NB4 (cell line): ENCODE measurements at regions not wholly inside any gene's neighbourhood (a gene's known extent, or its start where the extent isn't known, plus 50 kb on each side); places are given as distances from the start of the nearest gene placed in this dataset.

Experiments
- DNase-seq: peaks from one replicate; pipeline ENCODE4 v3.0.0; 2010; ENCODE audit warnings: low read depth
- H3K4me3 ChIP-seq: one replicate; pipeline ENCODE4 v1.5.1; 2011; ENCODE audit warnings: mild to moderate bottlenecking, low read depth, low read length, moderate library complexity
- MYC ChIP-seq: IDR thresholded peaks from 2 replicates; pipeline ENCODE4 v1.6.1; 2011; ENCODE audit warnings: low read depth, low read length
- POLR2A ChIP-seq: IDR thresholded peaks from 2 replicates; pipeline ENCODE4 v1.6.1; 2011; ENCODE audit warnings: mild to moderate bottlenecking; ENCODE audit not compliant: insufficient read length; ENCODE audit errors: extremely low read depth
- TF ChIP-seq, protein P1 (sequence below): IDR thresholded peaks from one replicate; pipeline ENCODE4 v1.5.1; 2012; ENCODE audit warnings: low read depth, low read length
- TF ChIP-seq, protein P2 (sequence below): IDR thresholded peaks from 2 replicates; pipeline ENCODE4 v1.6.1; 2011; ENCODE audit warnings: low read depth, low read length

DNA sequence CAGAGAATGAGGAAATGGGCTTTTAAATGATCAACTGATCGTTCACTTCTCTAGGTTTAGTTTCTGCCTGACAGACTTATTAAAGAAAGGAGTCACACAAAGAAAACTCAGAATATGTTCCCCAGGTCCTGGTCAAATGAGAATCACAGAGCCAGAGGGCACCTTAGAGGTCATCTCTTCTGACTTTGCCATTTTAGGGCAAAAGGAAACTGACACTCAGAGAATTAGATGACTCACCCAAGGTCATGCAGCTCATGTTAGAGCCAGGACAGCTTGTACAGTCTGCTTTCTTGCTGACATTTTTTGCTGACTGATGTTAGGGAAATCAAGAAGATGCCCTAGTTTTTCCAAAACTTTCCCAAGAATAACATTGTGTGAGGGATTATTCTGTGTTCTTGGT lies 312.7 kb upstream of the SP8 start:
- DNase-seq, result no peak
- no peak overlapping the region for H3K4me3 ChIP-seq
- TF ChIP-seq, protein P1, sequence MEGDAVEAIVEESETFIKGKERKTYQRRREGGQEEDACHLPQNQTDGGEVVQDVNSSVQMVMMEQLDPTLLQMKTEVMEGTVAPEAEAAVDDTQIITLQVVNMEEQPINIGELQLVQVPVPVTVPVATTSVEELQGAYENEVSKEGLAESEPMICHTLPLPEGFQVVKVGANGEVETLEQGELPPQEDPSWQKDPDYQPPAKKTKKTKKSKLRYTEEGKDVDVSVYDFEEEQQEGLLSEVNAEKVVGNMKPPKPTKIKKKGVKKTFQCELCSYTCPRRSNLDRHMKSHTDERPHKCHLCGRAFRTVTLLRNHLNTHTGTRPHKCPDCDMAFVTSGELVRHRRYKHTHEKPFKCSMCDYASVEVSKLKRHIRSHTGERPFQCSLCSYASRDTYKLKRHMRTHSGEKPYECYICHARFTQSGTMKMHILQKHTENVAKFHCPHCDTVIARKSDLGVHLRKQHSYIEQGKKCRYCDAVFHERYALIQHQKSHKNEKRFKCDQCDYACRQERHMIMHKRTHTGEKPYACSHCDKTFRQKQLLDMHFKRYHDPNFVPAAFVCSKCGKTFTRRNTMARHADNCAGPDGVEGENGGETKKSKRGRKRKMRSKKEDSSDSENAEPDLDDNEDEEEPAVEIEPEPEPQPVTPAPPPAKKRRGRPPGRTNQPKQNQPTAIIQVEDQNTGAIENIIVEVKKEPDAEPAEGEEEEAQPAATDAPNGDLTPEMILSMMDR, result no peak
- no peak for TF ChIP-seq MYC
- TF ChIP-seq POLR2A, result no peak
- TF ChIP-seq, protein P2, sequence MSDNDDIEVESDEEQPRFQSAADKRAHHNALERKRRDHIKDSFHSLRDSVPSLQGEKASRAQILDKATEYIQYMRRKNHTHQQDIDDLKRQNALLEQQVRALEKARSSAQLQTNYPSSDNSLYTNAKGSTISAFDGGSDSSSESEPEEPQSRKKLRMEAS, result no peak

DNA sequence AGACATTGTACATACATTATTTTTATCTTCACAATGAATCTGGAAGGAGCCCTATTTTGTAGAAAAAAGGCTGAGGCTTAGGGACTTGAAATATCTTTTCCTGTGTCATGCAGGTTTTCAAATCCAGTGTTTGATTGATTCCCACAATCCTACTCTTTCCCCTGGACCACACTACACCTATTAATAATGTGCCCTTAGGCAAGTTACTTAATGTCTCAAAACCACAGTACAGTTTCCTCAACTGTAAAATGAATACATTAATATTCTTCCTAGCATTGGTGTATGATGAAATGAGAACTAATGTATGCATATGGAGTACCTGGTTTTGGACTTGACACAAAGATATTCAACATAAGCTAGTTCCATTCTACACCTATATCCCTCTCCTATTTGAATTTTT lies 313.3 kb upstream of the SP8 start:
- DNase-seq, result no peak
- H3K4me3 ChIP-seq, result no peak overlapping the region
- TF ChIP-seq MYC (no peak), POLR2A (no peak)
- TF ChIP-seq, protein P1, result no peak
- TF ChIP-seq, protein P2, result no peak

DNA sequence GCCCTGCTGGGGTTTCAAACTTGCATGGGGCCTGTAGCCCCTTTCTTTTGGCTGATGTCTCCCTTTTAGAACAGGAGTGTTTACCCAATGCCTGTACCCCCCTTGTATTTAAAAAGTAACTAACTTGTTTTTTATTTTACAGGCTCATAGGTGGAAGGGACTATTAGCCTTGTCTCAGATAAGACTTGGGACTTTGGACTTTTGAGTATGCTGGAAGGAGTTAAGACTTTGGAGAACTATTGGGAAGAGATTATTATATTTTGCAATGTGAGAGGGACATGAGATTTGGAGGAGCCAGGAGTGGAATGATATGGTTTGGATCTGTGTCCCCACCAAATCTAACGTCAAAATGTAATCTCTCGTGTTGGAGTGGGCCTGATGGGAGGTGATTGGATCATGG lies 314.9 kb upstream of the SP8 start:
- TF ChIP-seq, protein P2, result no peak
- no peak for TF ChIP-seq POLR2A
- TF ChIP-seq, protein P1, result no peak
- TF ChIP-seq MYC, result no peak
- DNase-seq, result no peak

DNA sequence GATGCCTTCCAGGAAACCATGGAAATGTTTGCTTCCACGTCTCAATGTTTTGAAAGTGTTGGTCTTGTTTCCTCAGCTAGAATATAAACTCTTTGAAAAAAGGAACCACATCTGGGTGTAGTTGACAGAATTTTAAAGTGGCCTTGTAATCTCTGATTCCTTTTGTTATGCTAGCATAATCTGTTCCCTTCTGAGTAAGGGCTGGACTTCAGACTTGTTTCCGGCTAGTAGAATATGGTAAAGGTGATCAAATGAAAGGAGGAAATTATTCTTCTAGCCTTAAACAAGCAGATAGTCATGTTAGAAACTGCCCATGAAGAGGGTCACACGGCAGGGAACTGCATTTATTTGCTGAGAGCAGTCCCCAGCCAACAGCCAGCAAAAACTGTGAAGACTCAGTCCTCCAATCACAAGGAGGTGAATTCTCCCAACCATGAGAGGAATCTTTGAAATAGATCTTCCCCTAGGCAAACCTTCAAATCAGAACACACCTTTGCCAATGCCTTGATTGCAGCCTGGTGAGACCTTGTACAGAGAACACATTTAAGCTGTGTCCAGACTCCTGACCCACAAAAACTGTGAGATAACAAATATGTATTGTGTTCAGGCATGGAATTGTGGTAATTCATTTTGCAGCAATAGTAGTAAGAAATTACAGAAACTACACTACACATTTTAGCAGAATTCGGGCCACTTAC lies 316.9 kb upstream of the SP8 start:
- TF ChIP-seq, protein P2, result no peak
- TF ChIP-seq, protein P1, result no peak
- TF ChIP-seq POLR2A (no peak), MYC (no peak)
- H3K4me3 ChIP-seq, result no peak overlapping the region
- no peak for DNase-seq

More for the DNA sequence above, 314.9 kb upstream of the SP8 start:
- no peak overlapping the region for H3K4me3 ChIP-seq

DNA sequence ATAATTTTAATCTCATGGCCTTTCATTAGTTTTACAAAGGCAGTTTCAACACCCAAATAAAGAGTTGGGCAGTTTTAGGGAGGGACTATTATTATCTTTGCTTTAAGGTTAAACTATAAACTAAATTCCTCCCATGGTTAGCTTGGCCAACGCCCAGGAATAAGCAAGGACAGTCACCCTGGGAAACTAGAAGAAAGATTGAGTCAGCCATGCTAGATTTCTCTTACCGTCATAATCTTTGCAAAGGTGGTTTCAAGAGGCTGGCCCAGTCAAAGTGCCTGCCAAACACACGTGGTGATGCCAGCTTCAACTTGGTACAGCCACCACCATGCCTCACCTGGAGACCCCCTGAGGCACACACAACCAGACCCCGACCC lies 317.4 kb upstream of the SP8 start:
- TF ChIP-seq, protein P1, result no peak
- TF ChIP-seq, protein P2, result no peak
- no peak for TF ChIP-seq POLR2A
- no peak for TF ChIP-seq MYC
- DNase-seq, result no peak
- no peak overlapping the region for H3K4me3 ChIP-seq
